ENCODE measurements at regions not wholly inside any gene's neighbourhood (a gene's known extent, or its start where the extent isn't known, plus 50 kb on each side); places are given as distances from the start of the nearest gene placed in this dataset.

- TF ChIP-seq POLR2A (IDR thresholded peaks at IDR 0.05; ENCODE audit: extremely low read depth, insufficient read length): no peak
- no peak for TF ChIP-seq CTCF (IDR thresholded peaks at IDR 0.05; ENCODE audit: low read depth, low read length)
- no peak for TF ChIP-seq MAX (IDR thresholded peaks at IDR 0.05; ENCODE audit: low read depth, low read length)
- TF ChIP-seq MYC (IDR thresholded peaks at IDR 0.05; ENCODE audit: low read depth, low read length): no peak
- no peak overlapping the region for H3K4me3 ChIP-seq (ENCODE audit: low read depth, low read length)
- DNase-seq (ENCODE audit: low read depth): no peak
Observed at GRCh38 chr1:218699865-218700264, 354.7 kb downstream of the TGFB2 start.

GRCh38 chr1:218700666-218701065, 355.5 kb downstream of the TGFB2 start:
- TF ChIP-seq MAX (IDR thresholded peaks at IDR 0.05; ENCODE audit: low read depth, low read length): no peak
- TF ChIP-seq CTCF (IDR thresholded peaks at IDR 0.05; ENCODE audit: low read depth, low read length): no peak
- TF ChIP-seq POLR2A (IDR thresholded peaks at IDR 0.05; ENCODE audit: extremely low read depth, insufficient read length): no peak
- no peak for TF ChIP-seq MYC (IDR thresholded peaks at IDR 0.05; ENCODE audit: low read depth, low read length)
- DNase-seq (ENCODE audit: low read depth): no peak
- no peak overlapping the region for H3K4me3 ChIP-seq (ENCODE audit: low read depth, low read length)

- no peak for DNase-seq (ENCODE audit: low read depth)
- no peak for TF ChIP-seq CTCF (IDR thresholded peaks at IDR 0.05; ENCODE audit: low read depth, low read length)
- no peak for TF ChIP-seq POLR2A (IDR thresholded peaks at IDR 0.05; ENCODE audit: extremely low read depth, insufficient read length)
- TF ChIP-seq MAX (IDR thresholded peaks at IDR 0.05; ENCODE audit: low read depth, low read length): no peak
- no peak for TF ChIP-seq MYC (IDR thresholded peaks at IDR 0.05; ENCODE audit: low read depth, low read length)
Observed at GRCh38 chr1:218701131-218701530, 356.0 kb downstream of the TGFB2 start.

GRCh38 chr1:218702775-218703174, 357.6 kb downstream of the TGFB2 start:
- TF ChIP-seq CTCF (IDR thresholded peaks at IDR 0.05; ENCODE audit: low read depth, low read length) (no peak), MYC (IDR thresholded peaks at IDR 0.05; ENCODE audit: low read depth, low read length) (no peak), POLR2A (IDR thresholded peaks at IDR 0.05; ENCODE audit: extremely low read depth, insufficient read length) (no peak), MAX (IDR thresholded peaks at IDR 0.05; ENCODE audit: low read depth, low read length) (no peak)
- no peak for DNase-seq (ENCODE audit: low read depth)
- H3K4me3 ChIP-seq (ENCODE audit: low read depth, low read length): no peak overlapping the region

More at GRCh38 chr1:218701131-218701530, 356.0 kb downstream of the TGFB2 start:
- H3K4me3 ChIP-seq (ENCODE audit: low read depth, low read length): no peak overlapping the region

- no peak for DNase-seq (ENCODE audit: low read depth)
- TF ChIP-seq POLR2A (IDR thresholded peaks at IDR 0.05; ENCODE audit: extremely low read depth, insufficient read length): no peak
- TF ChIP-seq MYC (IDR thresholded peaks at IDR 0.05; ENCODE audit: low read depth, low read length): no peak
- TF ChIP-seq CTCF (IDR thresholded peaks at IDR 0.05; ENCODE audit: low read depth, low read length): no peak
- no peak for TF ChIP-seq MAX (IDR thresholded peaks at IDR 0.05; ENCODE audit: low read depth, low read length)
- H3K4me3 ChIP-seq (ENCODE audit: low read depth, low read length): no peak overlapping the region
Observed at GRCh38 chr1:218703836-218704235, 358.7 kb downstream of the TGFB2 start.

GRCh38 chr1:218705391-218705790, 360.3 kb downstream of the TGFB2 start:
- DNase-seq (ENCODE audit: low read depth): no peak
- H3K4me3 ChIP-seq (ENCODE audit: low read depth, low read length): no peak overlapping the region
- no peak for TF ChIP-seq CTCF (IDR thresholded peaks at IDR 0.05; ENCODE audit: low read depth, low read length)
- no peak for TF ChIP-seq MYC (IDR thresholded peaks at IDR 0.05; ENCODE audit: low read depth, low read length)
- no peak for TF ChIP-seq POLR2A (IDR thresholded peaks at IDR 0.05; ENCODE audit: extremely low read depth, insufficient read length)
- TF ChIP-seq MAX (IDR thresholded peaks at IDR 0.05; ENCODE audit: low read depth, low read length): no peak

Data from NB4 (cell line).